GM12892 (cell line): ENCODE measurements at regions not wholly inside any gene's neighbourhood (a gene's known extent, or its start where the extent isn't known, plus 50 kb on each side); places are given as distances from the start of the nearest gene placed in this dataset.

Experiments
- POLR2A ChIP-seq: IDR thresholded peaks from 2 replicates; pipeline ENCODE4 v1.6.1; 2011; ENCODE audit warnings: low read depth, low read length, control low read depth
- POLR2AphosphoS5 ChIP-seq: IDR thresholded peaks from 2 replicates; pipeline ENCODE4 v1.6.1; 2011; ENCODE audit warnings: low read depth, low read length, control low read depth

- no peak for TF ChIP-seq POLR2AphosphoS5
- no peak for TF ChIP-seq POLR2A
Observed at GRCh38 chr4:137934046-137934445, 308.1 kb downstream of the SLC7A11 start.
